ENCODE measurements at regions not wholly inside any gene's neighbourhood (a gene's known extent, or its start where the extent isn't known, plus 50 kb on each side); places are given as distances from the start of the nearest gene placed in this dataset.

DNA sequence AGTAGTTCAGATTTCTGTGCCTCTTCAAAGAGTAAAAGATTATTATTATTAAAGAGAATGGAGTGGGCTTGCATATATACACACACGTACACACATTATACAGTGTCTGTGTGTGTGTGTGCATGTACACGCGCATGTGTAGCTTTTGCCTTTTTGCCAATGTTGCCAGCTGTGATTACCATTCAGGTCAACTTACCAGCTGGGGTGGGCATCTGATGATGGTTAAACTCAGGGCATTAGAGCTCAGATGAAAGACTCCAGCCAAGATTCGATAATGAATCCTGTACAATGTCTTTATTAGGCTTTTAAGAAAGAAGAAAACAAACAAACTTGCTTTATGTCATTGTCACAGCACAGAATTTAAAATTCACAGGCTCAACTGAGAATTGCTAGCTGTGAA lies 296.5 kb upstream of the DMAC1 start:
- DNase-seq (ENCODE audit: low read depth, low spot score) (no peak), ATAC-seq (no peak)
- H3K36me3 ChIP-seq (ENCODE audit: control insufficient read depth, insufficient read depth, low read length): no peaks in the 10 kb centered on the region
- no peak overlapping the region for H3K4me3 ChIP-seq (ENCODE audit: low read depth in 2 of 2, low read length in 2 of 2)
- ChIA-PET POLR2A (no interaction called here), CTCF (no interaction called here)
- no peaks in the 10 kb centered on the region for H3K9me3 ChIP-seq (ENCODE audit: control insufficient read depth, insufficient read depth, low read depth, low read length)
- no TSS peak for BruUV-seq (replicated peaks)
- TF ChIP-seq, protein P1, sequence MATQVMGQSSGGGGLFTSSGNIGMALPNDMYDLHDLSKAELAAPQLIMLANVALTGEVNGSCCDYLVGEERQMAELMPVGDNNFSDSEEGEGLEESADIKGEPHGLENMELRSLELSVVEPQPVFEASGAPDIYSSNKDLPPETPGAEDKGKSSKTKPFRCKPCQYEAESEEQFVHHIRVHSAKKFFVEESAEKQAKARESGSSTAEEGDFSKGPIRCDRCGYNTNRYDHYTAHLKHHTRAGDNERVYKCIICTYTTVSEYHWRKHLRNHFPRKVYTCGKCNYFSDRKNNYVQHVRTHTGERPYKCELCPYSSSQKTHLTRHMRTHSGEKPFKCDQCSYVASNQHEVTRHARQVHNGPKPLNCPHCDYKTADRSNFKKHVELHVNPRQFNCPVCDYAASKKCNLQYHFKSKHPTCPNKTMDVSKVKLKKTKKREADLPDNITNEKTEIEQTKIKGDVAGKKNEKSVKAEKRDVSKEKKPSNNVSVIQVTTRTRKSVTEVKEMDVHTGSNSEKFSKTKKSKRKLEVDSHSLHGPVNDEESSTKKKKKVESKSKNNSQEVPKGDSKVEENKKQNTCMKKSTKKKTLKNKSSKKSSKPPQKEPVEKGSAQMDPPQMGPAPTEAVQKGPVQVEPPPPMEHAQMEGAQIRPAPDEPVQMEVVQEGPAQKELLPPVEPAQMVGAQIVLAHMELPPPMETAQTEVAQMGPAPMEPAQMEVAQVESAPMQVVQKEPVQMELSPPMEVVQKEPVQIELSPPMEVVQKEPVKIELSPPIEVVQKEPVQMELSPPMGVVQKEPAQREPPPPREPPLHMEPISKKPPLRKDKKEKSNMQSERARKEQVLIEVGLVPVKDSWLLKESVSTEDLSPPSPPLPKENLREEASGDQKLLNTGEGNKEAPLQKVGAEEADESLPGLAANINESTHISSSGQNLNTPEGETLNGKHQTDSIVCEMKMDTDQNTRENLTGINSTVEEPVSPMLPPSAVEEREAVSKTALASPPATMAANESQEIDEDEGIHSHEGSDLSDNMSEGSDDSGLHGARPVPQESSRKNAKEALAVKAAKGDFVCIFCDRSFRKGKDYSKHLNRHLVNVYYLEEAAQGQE (IDR thresholded peaks at IDR 0.05; ENCODE audit: insufficient read depth in 1 of 2, low read depth in 2 of 2, low read length in 1 of 2): no peak
- TF ChIP-seq POLR2AphosphoS5 (IDR thresholded peaks at IDR 0.05; ENCODE audit: low read depth, low read length) (no peak), TCF7L2 (IDR thresholded peaks at IDR 0.05; ENCODE audit: low read depth, low read length) (no peak), SIN3A (IDR thresholded peaks at IDR 0.05; ENCODE audit: borderline replicate concordance, insufficient read depth, low read depth, low read length) (no peak)
- TF ChIP-seq, protein P2, sequence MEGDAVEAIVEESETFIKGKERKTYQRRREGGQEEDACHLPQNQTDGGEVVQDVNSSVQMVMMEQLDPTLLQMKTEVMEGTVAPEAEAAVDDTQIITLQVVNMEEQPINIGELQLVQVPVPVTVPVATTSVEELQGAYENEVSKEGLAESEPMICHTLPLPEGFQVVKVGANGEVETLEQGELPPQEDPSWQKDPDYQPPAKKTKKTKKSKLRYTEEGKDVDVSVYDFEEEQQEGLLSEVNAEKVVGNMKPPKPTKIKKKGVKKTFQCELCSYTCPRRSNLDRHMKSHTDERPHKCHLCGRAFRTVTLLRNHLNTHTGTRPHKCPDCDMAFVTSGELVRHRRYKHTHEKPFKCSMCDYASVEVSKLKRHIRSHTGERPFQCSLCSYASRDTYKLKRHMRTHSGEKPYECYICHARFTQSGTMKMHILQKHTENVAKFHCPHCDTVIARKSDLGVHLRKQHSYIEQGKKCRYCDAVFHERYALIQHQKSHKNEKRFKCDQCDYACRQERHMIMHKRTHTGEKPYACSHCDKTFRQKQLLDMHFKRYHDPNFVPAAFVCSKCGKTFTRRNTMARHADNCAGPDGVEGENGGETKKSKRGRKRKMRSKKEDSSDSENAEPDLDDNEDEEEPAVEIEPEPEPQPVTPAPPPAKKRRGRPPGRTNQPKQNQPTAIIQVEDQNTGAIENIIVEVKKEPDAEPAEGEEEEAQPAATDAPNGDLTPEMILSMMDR (IDR thresholded peaks at IDR 0.05): no peak
- no peaks in the 10 kb centered on the region for H3K4me1 ChIP-seq (ENCODE audit: control insufficient read depth, insufficient read depth, low read length)
- intact Hi-C loops (cut with micrococcal nuclease; ENCODE audit: unreplicated experiment) (no loop called here), in situ Hi-C loops (cut with HindIII; ENCODE audit: low pct_unique_long_range_greater_than_20kb, low sequenced_read_pairs) (no loop called here)
- H3K27ac ChIP-seq (ENCODE audit: low read length): no peak overlapping the region
- no peaks in the 10 kb centered on the region for H3K27me3 ChIP-seq (ENCODE audit: control insufficient read depth, insufficient read depth, low read length)

DNA sequence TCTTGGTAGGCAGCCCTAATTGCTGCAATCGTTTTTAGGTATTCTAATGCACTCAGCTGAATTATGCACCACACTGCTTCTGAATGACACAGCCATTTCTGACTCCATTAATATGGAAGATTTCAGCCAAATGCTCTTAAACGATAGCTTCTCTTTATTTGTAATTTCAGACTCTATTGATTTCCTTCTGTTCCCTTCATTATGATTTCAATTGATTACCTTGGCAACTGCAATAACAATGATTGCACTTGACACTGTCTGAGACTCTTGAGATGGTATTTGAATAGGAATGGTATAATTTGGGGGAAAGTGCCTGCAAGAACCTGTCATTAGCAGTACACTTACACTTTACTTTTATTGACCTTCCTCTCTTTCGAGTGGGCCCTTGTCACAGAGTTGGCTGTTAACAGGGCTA lies 296.1 kb upstream of the DMAC1 start:
- BruUV-seq (replicated peaks): no TSS peak
- H3K9me3 ChIP-seq (ENCODE audit: control insufficient read depth, insufficient read depth, low read depth, low read length): no peaks in the 10 kb centered on the region
- intact Hi-C loops (cut with micrococcal nuclease; ENCODE audit: unreplicated experiment): no loop called here
- DNase-seq (ENCODE audit: low read depth, low spot score) (no peak), ATAC-seq (no peak)
- no peak overlapping the region for H3K27ac ChIP-seq (ENCODE audit: low read length)
- TF ChIP-seq SIN3A (IDR thresholded peaks at IDR 0.05; ENCODE audit: borderline replicate concordance, insufficient read depth, low read depth, low read length) (no peak), POLR2AphosphoS5 (IDR thresholded peaks at IDR 0.05; ENCODE audit: low read depth, low read length) (no peak), TCF7L2 (IDR thresholded peaks at IDR 0.05; ENCODE audit: low read depth, low read length) (no peak)
- TF ChIP-seq, protein P2 (IDR thresholded peaks at IDR 0.05): no peak
- TF ChIP-seq, protein P1 (IDR thresholded peaks at IDR 0.05; ENCODE audit: insufficient read depth in 1 of 2, low read depth in 2 of 2, low read length in 1 of 2): no peak
- no peaks in the 10 kb centered on the region for H3K4me1 ChIP-seq (ENCODE audit: control insufficient read depth, insufficient read depth, low read length)
- POLR2A ChIA-PET: no interaction called here
- H3K36me3 ChIP-seq (ENCODE audit: control insufficient read depth, insufficient read depth, low read length): no peaks in the 10 kb centered on the region
- CTCF ChIA-PET: no interaction called here
- no peak overlapping the region for H3K4me3 ChIP-seq (ENCODE audit: low read depth in 2 of 2, low read length in 2 of 2)
- in situ Hi-C loops (cut with HindIII; ENCODE audit: low pct_unique_long_range_greater_than_20kb, low sequenced_read_pairs): no loop called here
- no peaks in the 10 kb centered on the region for H3K27me3 ChIP-seq (ENCODE audit: control insufficient read depth, insufficient read depth, low read length)

All from Panc1 (cell line).